ENCODE measurements at regions not wholly inside any gene's neighbourhood (a gene's known extent, or its start where the extent isn't known, plus 50 kb on each side); places are given as distances from the start of the nearest gene placed in this dataset.

DNA sequence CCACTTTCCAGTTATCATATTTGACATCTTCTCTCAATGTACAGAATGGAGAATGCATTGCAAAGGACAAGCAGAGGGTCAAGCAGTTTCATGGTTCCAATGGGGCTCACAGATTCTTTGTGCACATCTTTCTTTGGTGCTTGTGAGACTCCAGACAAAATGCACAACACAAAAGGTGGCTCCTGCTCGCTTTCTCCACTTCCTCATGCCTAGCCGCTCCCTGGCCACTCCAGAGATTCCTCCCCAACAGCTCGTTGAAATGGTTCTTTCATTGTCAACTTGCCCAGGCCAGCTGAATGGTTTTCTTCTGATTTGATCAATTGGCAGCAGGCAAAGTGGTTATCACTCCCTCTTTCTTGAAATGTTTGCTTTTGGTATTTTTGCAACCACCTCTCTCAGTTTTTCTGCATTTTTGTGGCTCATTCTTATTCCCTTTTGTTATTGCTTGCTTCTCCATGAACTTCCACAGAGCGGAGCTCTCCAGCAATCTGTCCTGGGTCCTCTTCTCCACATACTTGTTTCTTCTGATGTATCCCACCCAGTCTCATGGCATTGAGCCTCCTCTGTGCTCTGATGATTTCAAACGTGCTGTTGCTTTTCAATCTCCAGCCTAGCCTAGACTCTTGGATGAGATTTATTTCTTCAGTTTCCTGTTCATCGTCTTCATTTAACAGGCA lies 507.8 kb upstream of the MKI67 start:
- no peaks in the 10 kb centered on the region for H3K9me2 ChIP-seq (ENCODE audit: insufficient read depth)
- CTCF ChIA-PET: interaction anchor here (0.9 to 1.6 kb wide), 5 partner anchors 9 to 366 kb away, joined by 3 to 7 read pairs (median 3); no protein-coding TSS in a partner anchor
- no peak overlapping the region for H3K4me2 ChIP-seq (ENCODE audit: low read length)
- no peaks in the 10 kb centered on the region for H3K36me3 ChIP-seq (ENCODE audit: control insufficient read depth in 1 of 2, insufficient read depth in 2 of 2, low read length in 2 of 2)
- H3K4me1 ChIP-seq (ENCODE audit: control insufficient read depth in 1 of 2, insufficient read depth in 2 of 2, low read length in 2 of 2): peaks cover 13 to 25% of the 10 kb centered on the region in 2 experiments
- BruUV-seq (replicated peaks): no TSS peak
- peaks cover 27% of the 10 kb centered on the region for H3K27me3 ChIP-seq (ENCODE audit: insufficient read depth, low read length)
- RAD21 ChIA-PET (ENCODE audit: low non-redundant PET in 1 of 2, low total read pairs in 2 of 2, uncharacterized antibody in 2 of 2, unreplicated experiment in 2 of 2): interaction anchor here in 1 of 2 experiments (0.6 kb wide), 1 partner anchor 57 kb away, joined by 4 read pairs; no protein-coding TSS in a partner anchor
- TF ChIP-seq, protein P1, sequence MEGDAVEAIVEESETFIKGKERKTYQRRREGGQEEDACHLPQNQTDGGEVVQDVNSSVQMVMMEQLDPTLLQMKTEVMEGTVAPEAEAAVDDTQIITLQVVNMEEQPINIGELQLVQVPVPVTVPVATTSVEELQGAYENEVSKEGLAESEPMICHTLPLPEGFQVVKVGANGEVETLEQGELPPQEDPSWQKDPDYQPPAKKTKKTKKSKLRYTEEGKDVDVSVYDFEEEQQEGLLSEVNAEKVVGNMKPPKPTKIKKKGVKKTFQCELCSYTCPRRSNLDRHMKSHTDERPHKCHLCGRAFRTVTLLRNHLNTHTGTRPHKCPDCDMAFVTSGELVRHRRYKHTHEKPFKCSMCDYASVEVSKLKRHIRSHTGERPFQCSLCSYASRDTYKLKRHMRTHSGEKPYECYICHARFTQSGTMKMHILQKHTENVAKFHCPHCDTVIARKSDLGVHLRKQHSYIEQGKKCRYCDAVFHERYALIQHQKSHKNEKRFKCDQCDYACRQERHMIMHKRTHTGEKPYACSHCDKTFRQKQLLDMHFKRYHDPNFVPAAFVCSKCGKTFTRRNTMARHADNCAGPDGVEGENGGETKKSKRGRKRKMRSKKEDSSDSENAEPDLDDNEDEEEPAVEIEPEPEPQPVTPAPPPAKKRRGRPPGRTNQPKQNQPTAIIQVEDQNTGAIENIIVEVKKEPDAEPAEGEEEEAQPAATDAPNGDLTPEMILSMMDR (IDR thresholded peaks at IDR 0.05 in 2 of 3, conservative IDR thresholded peaks at IDR 0.05 in 1 of 3; ENCODE audit: borderline replicate concordance in 1 of 3, insufficient read depth in 1 of 3, low read depth in 2 of 3, low read length in 2 of 3): peak in 2 of 3 experiments; percentile 34 to 60; a peak in 3 of 6 replicates
- TF ChIP-seq SIN3A (IDR thresholded peaks at IDR 0.05; ENCODE audit: low read depth) (no peak), RAD21 (IDR thresholded peaks at IDR 0.05; ENCODE audit: low read depth) (peak; percentile 61)
- H2AFZ ChIP-seq (ENCODE audit: low read depth, low read length, poor library complexity, severe bottlenecking): no peak overlapping the region
- intact Hi-C loops (cut with micrococcal nuclease): loop anchor here (2.0 to 5.0 kb wide), 2 partner anchors 208 to 225 kb away; no protein-coding TSS in a partner anchor
- H3K9me3 ChIP-seq (ENCODE audit: control insufficient read depth in 1 of 2, insufficient read depth in 1 of 2, low read depth in 1 of 2, low read length in 2 of 2): no peaks in the 10 kb centered on the region
- no peaks in the 10 kb centered on the region for H3K79me2 ChIP-seq (ENCODE audit: insufficient read depth, low read length)
- DNase-seq (ENCODE audit: low read depth, low spot score) (no peak), ATAC-seq (no peak)
- H3K4me3 ChIP-seq (replicated peaks in 1 of 2; ENCODE audit: low read depth in 1 of 2, low read length in 2 of 2): no peak overlapping the region
- H3K9ac ChIP-seq (ENCODE audit: low read length): no peak overlapping the region
- no peaks in the 10 kb centered on the region; the same call in 1 of the 2 replicates for H4K20me1 ChIP-seq (ENCODE audit: insufficient read depth)
- POLR2A ChIA-PET: no interaction called here
- H3K27ac ChIP-seq (ENCODE audit: low read depth, low read length): no peak overlapping the region

DNA sequence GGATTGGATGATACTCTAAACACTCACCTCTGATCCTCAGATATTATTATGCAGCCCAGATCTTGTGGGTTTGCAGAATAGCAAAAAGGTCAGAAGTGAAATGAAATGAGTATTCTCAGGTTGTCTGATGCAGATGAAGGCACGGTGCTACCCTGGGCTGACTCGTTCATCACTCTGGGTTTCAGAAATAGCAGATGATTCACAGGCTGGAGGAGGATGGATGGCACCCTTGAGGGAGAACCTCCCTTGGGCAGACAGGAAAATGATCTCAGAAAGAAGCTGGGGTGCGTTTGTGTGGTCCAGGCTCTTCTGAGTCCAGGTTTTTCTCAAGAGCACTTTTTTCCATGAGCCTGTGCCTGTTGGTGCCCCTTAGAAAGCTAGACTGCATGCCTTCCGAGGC lies 515.8 kb upstream of the MKI67 start:
- Histone ChIP-seq H3K27me3 (ENCODE audit: insufficient read depth, low read length) (peaks cover 22% of the 10 kb centered on the region; the same call in 1 of the 2 replicates), H3K79me2 (ENCODE audit: insufficient read depth, low read length) (no peaks in the 10 kb centered on the region), H3K4me2 (ENCODE audit: low read length) (no peak overlapping the region), H3K9me3 (ENCODE audit: control insufficient read depth in 1 of 2, insufficient read depth in 1 of 2, low read depth in 1 of 2, low read length in 2 of 2) (no peaks in the 10 kb centered on the region), H4K20me1 (ENCODE audit: insufficient read depth) (no peaks in the 10 kb centered on the region; the same call in 1 of the 2 replicates), H3K4me1 (ENCODE audit: control insufficient read depth in 1 of 2, insufficient read depth in 2 of 2, low read length in 2 of 2) (no peaks in the 10 kb centered on the region), H3K36me3 (ENCODE audit: control insufficient read depth in 1 of 2, insufficient read depth in 2 of 2, low read length in 2 of 2) (no peaks in the 10 kb centered on the region), H3K4me3 (replicated peaks in 1 of 2; ENCODE audit: low read depth in 1 of 2, low read length in 2 of 2) (no peak overlapping the region), H3K9me2 (ENCODE audit: insufficient read depth) (no peaks in the 10 kb centered on the region), H3K9ac (ENCODE audit: low read length) (no peak overlapping the region), H2AFZ (ENCODE audit: low read depth, low read length, poor library complexity, severe bottlenecking) (no peak overlapping the region), H3K27ac (ENCODE audit: low read depth, low read length) (no peak overlapping the region)
- ChIA-PET CTCF (interaction anchor here (1.1 kb wide), 1 partner anchor 12 kb away, joined by 3 read pairs; no protein-coding TSS in a partner anchor), POLR2A (no interaction called here), RAD21 (ENCODE audit: low non-redundant PET in 1 of 2, low total read pairs in 2 of 2, uncharacterized antibody in 2 of 2, unreplicated experiment in 2 of 2) (no interaction called here)
- intact Hi-C loops (cut with micrococcal nuclease): no loop called here
- ATAC-seq: no peak
- DNase-seq (ENCODE audit: low read depth, low spot score): no peak
- BruUV-seq (replicated peaks): no TSS peak
- no peak for TF ChIP-seq SP1 (IDR thresholded peaks at IDR 0.05; ENCODE audit: low read depth)
- no peak for TF ChIP-seq EGR1 (IDR thresholded peaks at IDR 0.05; ENCODE audit: low read depth)
- no peak for TF ChIP-seq ZFX (IDR thresholded peaks at IDR 0.05)
- TF ChIP-seq, protein P1 (IDR thresholded peaks at IDR 0.05 in 2 of 3, conservative IDR thresholded peaks at IDR 0.05 in 1 of 3; ENCODE audit: borderline replicate concordance in 1 of 3, insufficient read depth in 1 of 3, low read depth in 2 of 3, low read length in 2 of 3): no peak
- TF ChIP-seq RAD21 (IDR thresholded peaks at IDR 0.05; ENCODE audit: low read depth): no peak
- no peak for TF ChIP-seq ELF1 (IDR thresholded peaks at IDR 0.05; ENCODE audit: borderline replicate concordance, low read depth)
- no peak for TF ChIP-seq TCF7L2 (IDR thresholded peaks at IDR 0.05; ENCODE audit: borderline replicate concordance, extremely low read depth, insufficient read depth, insufficient read length)
- TF ChIP-seq, protein P2, sequence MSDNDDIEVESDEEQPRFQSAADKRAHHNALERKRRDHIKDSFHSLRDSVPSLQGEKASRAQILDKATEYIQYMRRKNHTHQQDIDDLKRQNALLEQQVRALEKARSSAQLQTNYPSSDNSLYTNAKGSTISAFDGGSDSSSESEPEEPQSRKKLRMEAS (IDR thresholded peaks at IDR 0.05): no peak
- TF ChIP-seq JUND (IDR thresholded peaks at IDR 0.05): no peak
- TF ChIP-seq, protein P3, sequence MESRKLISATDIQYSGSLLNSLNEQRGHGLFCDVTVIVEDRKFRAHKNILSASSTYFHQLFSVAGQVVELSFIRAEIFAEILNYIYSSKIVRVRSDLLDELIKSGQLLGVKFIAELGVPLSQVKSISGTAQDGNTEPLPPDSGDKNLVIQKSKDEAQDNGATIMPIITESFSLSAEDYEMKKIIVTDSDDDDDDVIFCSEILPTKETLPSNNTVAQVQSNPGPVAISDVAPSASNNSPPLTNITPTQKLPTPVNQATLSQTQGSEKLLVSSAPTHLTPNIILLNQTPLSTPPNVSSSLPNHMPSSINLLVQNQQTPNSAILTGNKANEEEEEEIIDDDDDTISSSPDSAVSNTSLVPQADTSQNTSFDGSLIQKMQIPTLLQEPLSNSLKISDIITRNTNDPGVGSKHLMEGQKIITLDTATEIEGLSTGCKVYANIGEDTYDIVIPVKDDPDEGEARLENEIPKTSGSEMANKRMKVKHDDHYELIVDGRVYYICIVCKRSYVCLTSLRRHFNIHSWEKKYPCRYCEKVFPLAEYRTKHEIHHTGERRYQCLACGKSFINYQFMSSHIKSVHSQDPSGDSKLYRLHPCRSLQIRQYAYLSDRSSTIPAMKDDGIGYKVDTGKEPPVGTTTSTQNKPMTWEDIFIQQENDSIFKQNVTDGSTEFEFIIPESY (IDR thresholded peaks at IDR 0.05; ENCODE audit: extremely low read depth, insufficient replicate concordance, low read length): no peak
